Activated CD4-positive, alpha-beta T cell treated with anti-CD3 and anti-CD28 coated beads, Interleukin-2, amount 10 ng/mL, durations not matched to agents 7 days and 5 days (primary cell): ENCODE measurements at regions not wholly inside any gene's neighbourhood (a gene's known extent, or its start where the extent isn't known, plus 50 kb on each side); places are given as distances from the start of the nearest gene placed in this dataset.
"Not testable (repeated sequence)": the region's sequence is repeated elsewhere in the genome, so short reads cannot be mapped to it uniquely, and the experiment has no call there.

Experiments
- CTCF ChIA-PET: fragments of 350-600 bp; sonication (Branson Sonifier 250); formaldehyde crosslinking; loops from one replicate; lab custom pipeline; 2021; ENCODE audit warnings: antibody characterized with exemption; lab: Charles Lee
- POLR2A ChIA-PET: fragments of 350-600 bp; sonication (Branson Sonifier 250); formaldehyde crosslinking; loops from one replicate; lab custom pipeline; 2021; ENCODE audit warnings: antibody characterized with exemption; lab: Charles Lee
- DNase-seq: peaks from one replicate; pipeline ENCODE4 v3.0.0-alpha.2; 2020
- H3K27ac Mint-ChIP-seq: one replicate; pipeline ENCODE4 v1.8.0; 2021; ENCODE audit warnings: mild to moderate bottlenecking, moderate library complexity, mixed read lengths
- H3K27me3 Mint-ChIP-seq: one replicate; pipeline ENCODE4 v1.8.0; 2021; ENCODE audit warnings: mixed read lengths
- H3K36me3 Mint-ChIP-seq: one replicate; pipeline ENCODE4 v1.8.0; 2021; ENCODE audit warnings: low read depth, mixed read lengths
- H3K4me1 Mint-ChIP-seq: one replicate; pipeline ENCODE4 v1.8.0; 2021; ENCODE audit warnings: mixed read lengths
- H3K4me3 Mint-ChIP-seq: one replicate; pipeline ENCODE4 v1.8.0; 2021; ENCODE audit warnings: mild to moderate bottlenecking, moderate library complexity, mixed read lengths
- H3K9me3 Mint-ChIP-seq: one replicate; pipeline ENCODE4 v1.8.0; 2021; ENCODE audit warnings: mixed read lengths

GRCh38 chr16:29355339-29356059 is 51.0 kb downstream of the NPIPB11 start:
- H3K9me3 Mint-ChIP-seq, H3K4me3 Mint-ChIP-seq, H3K27ac Mint-ChIP-seq, H3K36me3 Mint-ChIP-seq, POLR2A ChIA-PET, H3K27me3 Mint-ChIP-seq, DNase-seq, H3K4me1 Mint-ChIP-seq, CTCF ChIA-PET: not testable (repeated sequence)

DNA sequence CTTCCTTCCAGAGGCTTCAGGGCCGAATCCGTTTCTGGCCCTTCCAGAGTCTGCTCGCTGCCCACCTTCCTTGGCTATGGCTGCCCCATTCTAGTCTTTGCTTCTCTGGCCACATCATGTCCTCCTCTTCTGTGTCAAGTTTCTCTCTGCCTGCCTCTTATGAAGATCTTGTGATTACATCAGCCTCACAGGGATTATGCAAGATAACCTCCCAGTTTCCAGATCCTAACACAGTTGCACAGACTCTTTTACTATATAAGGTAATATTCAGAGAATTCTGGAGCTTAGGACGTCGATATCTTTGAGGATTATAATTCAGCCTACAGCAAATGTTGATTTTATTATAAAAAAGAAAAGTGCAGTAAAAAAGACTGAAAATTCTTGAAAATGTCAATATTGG is 52.1 kb downstream of the NPIPB11 start:
- DNase-seq, POLR2A ChIA-PET, H3K4me1 Mint-ChIP-seq, H3K27ac Mint-ChIP-seq, CTCF ChIA-PET, H3K4me3 Mint-ChIP-seq, H3K36me3 Mint-ChIP-seq, H3K27me3 Mint-ChIP-seq, H3K9me3 Mint-ChIP-seq: not testable (repeated sequence)

DNA sequence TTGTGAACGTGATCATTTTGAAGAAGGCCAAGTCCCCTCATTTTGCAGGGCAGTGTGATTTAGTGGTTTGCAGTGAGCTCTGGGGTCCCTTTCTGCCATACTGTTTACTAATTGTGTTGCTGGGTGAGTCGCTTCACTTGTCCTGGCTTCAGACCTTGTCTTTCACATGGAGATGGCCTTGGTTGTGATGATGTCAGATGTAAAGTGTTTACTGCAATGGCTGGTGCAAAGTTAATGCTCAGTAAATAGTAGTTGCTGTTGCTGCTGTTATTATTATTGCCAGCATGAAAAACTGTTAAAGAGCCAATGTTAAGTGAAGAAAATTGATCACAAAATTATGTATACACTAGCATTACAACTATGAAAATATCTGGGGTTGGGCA is 53.9 kb downstream of the NPIPB11 start:
- H3K36me3 Mint-ChIP-seq, H3K27ac Mint-ChIP-seq, H3K9me3 Mint-ChIP-seq, POLR2A ChIA-PET, CTCF ChIA-PET, H3K4me3 Mint-ChIP-seq, H3K4me1 Mint-ChIP-seq, DNase-seq, H3K27me3 Mint-ChIP-seq: not testable (repeated sequence)

DNA sequence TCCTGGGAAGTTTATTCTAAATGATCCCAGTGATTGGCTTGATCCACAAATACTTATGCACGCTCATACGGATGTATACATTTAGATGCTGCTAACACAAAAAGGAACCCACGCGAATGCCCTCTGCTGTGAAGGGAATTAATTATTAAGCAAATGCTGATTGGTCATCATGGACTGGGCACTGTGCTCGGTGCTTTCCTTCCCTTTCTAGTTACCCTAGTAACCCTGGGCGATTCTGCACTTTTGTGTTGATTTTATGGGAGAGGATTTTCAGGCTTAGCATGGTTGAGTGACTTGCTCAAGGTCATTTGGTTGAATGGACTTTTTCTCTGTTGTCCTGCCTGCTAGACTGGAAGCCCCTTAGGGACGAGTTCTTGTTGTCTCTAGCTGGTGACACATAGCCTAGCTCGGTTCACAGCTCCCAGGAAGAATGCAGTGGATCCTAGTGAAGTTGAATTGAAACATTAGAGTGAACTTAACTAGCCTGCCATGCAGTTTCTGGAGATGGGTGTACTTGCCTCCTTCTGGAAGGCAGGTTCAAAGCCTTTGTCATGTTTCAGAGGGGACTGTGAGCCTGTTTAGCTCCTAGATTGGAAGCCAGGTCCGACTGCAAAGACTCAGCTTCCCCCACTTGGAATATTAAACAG is 54.4 kb downstream of the NPIPB11 start:
- H3K4me1 Mint-ChIP-seq, H3K9me3 Mint-ChIP-seq, POLR2A ChIA-PET, CTCF ChIA-PET, DNase-seq, H3K27ac Mint-ChIP-seq, H3K4me3 Mint-ChIP-seq, H3K36me3 Mint-ChIP-seq, H3K27me3 Mint-ChIP-seq: not testable (repeated sequence)

GRCh38 chr16:29351271-29351969 is 55.1 kb downstream of the NPIPB11 start:
- POLR2A ChIA-PET, DNase-seq, CTCF ChIA-PET, H3K27me3 Mint-ChIP-seq, H3K36me3 Mint-ChIP-seq, H3K9me3 Mint-ChIP-seq, H3K4me3 Mint-ChIP-seq, H3K4me1 Mint-ChIP-seq, H3K27ac Mint-ChIP-seq: not testable (repeated sequence)

GRCh38 chr16:29349966-29350365 is 56.5 kb downstream of the NPIPB11 start:
- H3K36me3 Mint-ChIP-seq, H3K27ac Mint-ChIP-seq, H3K4me3 Mint-ChIP-seq, DNase-seq, H3K4me1 Mint-ChIP-seq, POLR2A ChIA-PET, CTCF ChIA-PET, H3K27me3 Mint-ChIP-seq, H3K9me3 Mint-ChIP-seq: not testable (repeated sequence)

DNA sequence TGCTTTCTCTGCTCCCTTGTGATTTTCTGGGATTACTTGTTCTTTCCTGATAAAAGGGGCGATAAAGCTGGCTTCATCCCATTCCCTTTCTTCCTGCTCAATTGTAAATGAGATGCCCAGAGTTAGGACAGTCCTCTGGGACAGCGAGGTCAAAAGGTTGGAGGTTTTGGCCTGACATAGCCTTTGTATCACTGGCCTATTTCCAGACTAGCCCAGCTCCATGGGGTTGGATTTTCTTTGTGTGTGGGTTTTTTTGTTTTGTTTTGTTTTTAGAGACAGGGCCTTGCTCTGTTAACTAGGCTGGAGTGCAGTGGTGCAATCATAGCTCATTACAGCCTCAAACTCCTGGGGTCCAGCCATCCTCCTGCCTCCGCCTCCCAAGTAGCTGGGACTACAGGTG is 57.8 kb downstream of the NPIPB11 start:
- H3K36me3 Mint-ChIP-seq, H3K27ac Mint-ChIP-seq, POLR2A ChIA-PET, H3K4me3 Mint-ChIP-seq, CTCF ChIA-PET, H3K9me3 Mint-ChIP-seq, H3K4me1 Mint-ChIP-seq, H3K27me3 Mint-ChIP-seq, DNase-seq: not testable (repeated sequence)

DNA sequence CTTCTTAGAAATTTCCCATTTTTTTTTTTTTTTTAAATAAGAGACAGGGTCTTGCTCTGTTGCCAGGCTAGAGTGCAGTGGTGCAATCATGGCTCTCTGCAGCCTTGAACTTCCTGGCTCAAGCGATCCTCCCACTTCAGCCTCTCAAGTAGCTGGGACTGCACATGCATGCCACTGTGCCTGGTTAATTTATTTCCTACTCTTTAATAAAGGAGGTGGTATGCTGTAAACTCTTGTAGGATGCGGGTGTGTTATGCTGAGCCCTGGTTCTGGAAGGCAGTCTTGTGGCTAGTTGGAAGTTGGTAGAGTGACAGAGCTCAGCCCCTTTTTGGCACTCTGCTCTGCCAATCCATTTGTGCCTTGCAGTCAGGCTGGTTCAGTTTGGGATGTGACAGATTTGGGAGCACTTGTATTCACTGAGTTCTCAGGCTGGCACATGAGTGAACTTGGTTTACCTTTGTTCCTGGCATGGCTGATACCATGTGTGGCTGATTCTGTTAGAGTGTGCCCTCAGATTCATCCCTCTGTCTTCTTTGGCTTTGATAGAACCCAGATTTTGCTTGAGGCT is 58.3 kb downstream of the NPIPB11 start:
- H3K27me3 Mint-ChIP-seq, POLR2A ChIA-PET, H3K4me1 Mint-ChIP-seq, CTCF ChIA-PET, H3K9me3 Mint-ChIP-seq, H3K36me3 Mint-ChIP-seq, DNase-seq, H3K4me3 Mint-ChIP-seq, H3K27ac Mint-ChIP-seq: not testable (repeated sequence)

GRCh38 chr16:29346796-29347580 is 59.5 kb downstream of the NPIPB11 start:
- H3K9me3 Mint-ChIP-seq, H3K36me3 Mint-ChIP-seq, H3K4me1 Mint-ChIP-seq, H3K27ac Mint-ChIP-seq, CTCF ChIA-PET, POLR2A ChIA-PET, DNase-seq, H3K27me3 Mint-ChIP-seq, H3K4me3 Mint-ChIP-seq: not testable (repeated sequence)

GRCh38 chr16:29346203-29346602 is 60.3 kb downstream of the NPIPB11 start:
- POLR2A ChIA-PET, DNase-seq, H3K4me1 Mint-ChIP-seq, H3K9me3 Mint-ChIP-seq, H3K36me3 Mint-ChIP-seq, H3K27me3 Mint-ChIP-seq, H3K4me3 Mint-ChIP-seq, H3K27ac Mint-ChIP-seq: not testable (repeated sequence)
- CTCF ChIA-PET, result interaction anchor here (0.6 kb wide), 1 partner anchor 459 kb away, joined by 3 read pairs; no protein-coding TSS in a partner anchor

DNA sequence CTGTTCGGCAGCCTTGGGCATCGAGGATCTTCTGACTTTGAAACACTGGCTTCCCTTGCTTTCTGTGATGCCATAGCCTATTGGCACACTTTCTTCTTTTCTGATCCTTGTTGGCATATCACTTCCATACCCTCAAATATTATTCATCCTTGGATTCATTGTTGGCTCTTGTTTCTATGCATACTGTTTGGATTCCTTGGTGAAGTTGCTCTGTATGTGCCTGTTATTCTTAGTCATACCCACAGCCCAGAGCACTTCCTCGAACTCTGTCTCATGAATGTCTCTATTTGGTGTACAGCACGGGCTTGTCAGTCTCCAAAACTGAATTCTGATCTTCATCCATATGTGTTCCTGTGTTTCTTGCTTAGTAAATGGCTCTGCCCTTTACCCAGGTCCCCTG is 63.6 kb downstream of the NPIPB11 start:
- H3K4me1 Mint-ChIP-seq, POLR2A ChIA-PET, CTCF ChIA-PET, H3K9me3 Mint-ChIP-seq, H3K4me3 Mint-ChIP-seq, DNase-seq, H3K27ac Mint-ChIP-seq, H3K36me3 Mint-ChIP-seq, H3K27me3 Mint-ChIP-seq: not testable (repeated sequence)

GRCh38 chr16:29340779-29341438 is 65.6 kb downstream of the NPIPB11 start:
- H3K36me3 Mint-ChIP-seq, H3K27me3 Mint-ChIP-seq, DNase-seq, H3K27ac Mint-ChIP-seq, POLR2A ChIA-PET, H3K4me3 Mint-ChIP-seq, CTCF ChIA-PET, H3K4me1 Mint-ChIP-seq, H3K9me3 Mint-ChIP-seq: not testable (repeated sequence)
